IMR-90 (cell line): ENCODE measurements at regions not wholly inside any gene's neighbourhood (a gene's known extent, or its start where the extent isn't known, plus 50 kb on each side); places are given as distances from the start of the nearest gene placed in this dataset.

Experiments used
- CEBPB ChIP-seq: IDR thresholded peaks from 2 replicates; pipeline ENCODE4 v1.6.1; 2012; ENCODE audit warnings: low read depth, low read length, improper control_type of control experiment
- FOS ChIP-seq: fragments of 150-350 bp; IDR thresholded peaks from 2 replicates; pipeline ENCODE4 v1.6.1; 2016; ENCODE audit warnings: low read depth, low read length
- MAFK ChIP-seq: IDR thresholded peaks from 2 replicates; pipeline ENCODE4 v1.6.1; 2012; ENCODE audit warnings: low read depth, low read length, improper control_type of control experiment
- MAZ ChIP-seq: IDR thresholded peaks from 2 replicates; pipeline ENCODE4 v1.6.1; 2012; ENCODE audit warnings: low read depth, mild to moderate bottlenecking, low read length, improper control_type of control experiment, moderate library complexity, borderline replicate concordance
- MXI1 ChIP-seq: IDR thresholded peaks from 2 replicates; pipeline ENCODE4 v1.6.1; 2012; ENCODE audit warnings: low read depth, mild to moderate bottlenecking, low read length, moderate library complexity, borderline replicate concordance
- POLR2A ChIP-seq: IDR thresholded peaks from 2 replicates; pipeline ENCODE4 v1.6.1; 2012; ENCODE audit warnings: mild to moderate bottlenecking, low read depth, low read length
- RAD21 ChIP-seq: IDR thresholded peaks from 2 replicates; pipeline ENCODE4 v1.6.1; 2012; ENCODE audit warnings: low read length, improper control_type of control experiment
- RFX5 ChIP-seq: IDR thresholded peaks from 2 replicates; pipeline ENCODE4 v1.8.0; 2012; ENCODE audit warnings: low read depth, mild to moderate bottlenecking, low read length, moderate library complexity
- SMC3 ChIP-seq: fragments of 150-350 bp; IDR thresholded peaks from 2 replicates; pipeline ENCODE4 v1.6.1; 2016; ENCODE audit warnings: low read depth, mild to moderate bottlenecking, antibody characterized with exemption, low read length, moderate library complexity
- TF ChIP-seq, protein P1 (sequence below): conservative IDR thresholded peaks from 2 replicates; pipeline ENCODE4 v1.5.1; 2012; ENCODE audit warnings: mild to moderate bottlenecking, low read depth, low read length, improper control_type of control experiment
- TF ChIP-seq, protein P2 (sequence below): fragments of 150-350 bp; IDR thresholded peaks from 2 replicates; pipeline ENCODE4 v1.6.1; 2017; ENCODE audit warnings: mild to moderate bottlenecking, antibody characterized with exemption, low read length, low read depth
- TF ChIP-seq, protein P3 (sequence below): fragments of 150-350 bp; IDR thresholded peaks from 2 replicates; pipeline ENCODE4 v1.6.1; 2016; ENCODE audit warnings: low read depth, mild to moderate bottlenecking, low read length, moderate library complexity, borderline replicate concordance

DNA sequence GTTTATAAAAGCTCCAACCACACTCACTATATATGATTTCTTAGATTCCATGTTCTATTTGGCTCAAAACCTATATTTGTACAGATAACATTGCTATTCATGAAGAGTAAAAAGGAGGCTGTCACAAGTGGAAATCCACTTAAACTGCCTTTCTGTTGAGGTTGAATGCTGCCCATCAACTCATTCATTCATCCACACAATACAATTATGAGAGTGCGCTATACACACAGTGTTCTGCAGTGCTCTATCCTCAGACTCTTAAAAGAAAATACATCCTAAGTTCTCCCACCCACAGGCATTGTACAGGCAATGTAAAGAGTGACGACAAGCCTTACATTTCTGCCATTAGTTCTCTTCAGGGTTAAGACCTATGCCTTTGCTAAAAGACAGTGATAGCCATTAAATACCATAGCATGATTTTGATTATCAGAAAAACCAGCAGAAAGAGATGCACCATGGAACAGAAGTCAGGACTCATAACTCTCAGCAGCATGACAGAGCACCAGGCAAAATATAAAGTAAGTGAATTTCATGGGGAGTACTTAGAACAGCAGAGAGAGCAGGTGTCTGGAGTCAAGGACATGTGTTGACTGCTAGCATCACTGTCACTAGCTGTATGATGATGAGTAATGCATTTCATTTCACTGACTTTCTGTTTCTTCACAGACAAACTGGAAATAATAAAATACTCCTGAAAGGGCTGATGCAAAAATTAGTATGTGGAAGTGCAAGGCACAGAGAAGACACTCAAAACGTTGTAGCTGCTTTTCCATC lies 218.0 kb downstream of the RBM26 start:
- TF ChIP-seq, protein P1, sequence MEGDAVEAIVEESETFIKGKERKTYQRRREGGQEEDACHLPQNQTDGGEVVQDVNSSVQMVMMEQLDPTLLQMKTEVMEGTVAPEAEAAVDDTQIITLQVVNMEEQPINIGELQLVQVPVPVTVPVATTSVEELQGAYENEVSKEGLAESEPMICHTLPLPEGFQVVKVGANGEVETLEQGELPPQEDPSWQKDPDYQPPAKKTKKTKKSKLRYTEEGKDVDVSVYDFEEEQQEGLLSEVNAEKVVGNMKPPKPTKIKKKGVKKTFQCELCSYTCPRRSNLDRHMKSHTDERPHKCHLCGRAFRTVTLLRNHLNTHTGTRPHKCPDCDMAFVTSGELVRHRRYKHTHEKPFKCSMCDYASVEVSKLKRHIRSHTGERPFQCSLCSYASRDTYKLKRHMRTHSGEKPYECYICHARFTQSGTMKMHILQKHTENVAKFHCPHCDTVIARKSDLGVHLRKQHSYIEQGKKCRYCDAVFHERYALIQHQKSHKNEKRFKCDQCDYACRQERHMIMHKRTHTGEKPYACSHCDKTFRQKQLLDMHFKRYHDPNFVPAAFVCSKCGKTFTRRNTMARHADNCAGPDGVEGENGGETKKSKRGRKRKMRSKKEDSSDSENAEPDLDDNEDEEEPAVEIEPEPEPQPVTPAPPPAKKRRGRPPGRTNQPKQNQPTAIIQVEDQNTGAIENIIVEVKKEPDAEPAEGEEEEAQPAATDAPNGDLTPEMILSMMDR = no peak
- TF ChIP-seq SMC3 (no peak), POLR2A (no peak), RFX5 (no peak), RAD21 (no peak), CEBPB (no peak), MXI1 (no peak), FOS (no peak), MAFK (no peak), MAZ (no peak)
- TF ChIP-seq, protein P2, sequence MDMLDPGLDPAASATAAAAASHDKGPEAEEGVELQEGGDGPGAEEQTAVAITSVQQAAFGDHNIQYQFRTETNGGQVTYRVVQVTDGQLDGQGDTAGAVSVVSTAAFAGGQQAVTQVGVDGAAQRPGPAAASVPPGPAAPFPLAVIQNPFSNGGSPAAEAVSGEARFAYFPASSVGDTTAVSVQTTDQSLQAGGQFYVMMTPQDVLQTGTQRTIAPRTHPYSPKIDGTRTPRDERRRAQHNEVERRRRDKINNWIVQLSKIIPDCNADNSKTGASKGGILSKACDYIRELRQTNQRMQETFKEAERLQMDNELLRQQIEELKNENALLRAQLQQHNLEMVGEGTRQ = no peak
- TF ChIP-seq, protein P3, sequence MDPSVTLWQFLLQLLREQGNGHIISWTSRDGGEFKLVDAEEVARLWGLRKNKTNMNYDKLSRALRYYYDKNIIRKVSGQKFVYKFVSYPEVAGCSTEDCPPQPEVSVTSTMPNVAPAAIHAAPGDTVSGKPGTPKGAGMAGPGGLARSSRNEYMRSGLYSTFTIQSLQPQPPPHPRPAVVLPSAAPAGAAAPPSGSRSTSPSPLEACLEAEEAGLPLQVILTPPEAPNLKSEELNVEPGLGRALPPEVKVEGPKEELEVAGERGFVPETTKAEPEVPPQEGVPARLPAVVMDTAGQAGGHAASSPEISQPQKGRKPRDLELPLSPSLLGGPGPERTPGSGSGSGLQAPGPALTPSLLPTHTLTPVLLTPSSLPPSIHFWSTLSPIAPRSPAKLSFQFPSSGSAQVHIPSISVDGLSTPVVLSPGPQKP = no peak
